Endothelial cell of umbilical vein (primary cell): ENCODE measurements at regions not wholly inside any gene's neighbourhood (a gene's known extent, or its start where the extent isn't known, plus 50 kb on each side); places are given as distances from the start of the nearest gene placed in this dataset.

Source experiments
- GATA2 ChIP-seq: IDR thresholded peaks from 2 replicates; pipeline ENCODE4 v1.7.0; 2011; ENCODE audit warnings: low read depth, mild to moderate bottlenecking, moderate library complexity, mixed read lengths, low read length; ENCODE audit not compliant: insufficient read length, insufficient read depth
- MAX ChIP-seq: IDR thresholded peaks from 2 replicates; pipeline ENCODE4 v1.6.1; 2011; ENCODE audit not compliant: insufficient read depth, insufficient read length
- POLR2A ChIP-seq: IDR thresholded peaks from 2 replicates; pipeline ENCODE4 v1.6.1; 2012; ENCODE audit warnings: low read depth, mild to moderate bottlenecking, control low read depth, low read length
- POLR2AphosphoS5 ChIP-seq: IDR thresholded peaks from 2 replicates; pipeline ENCODE4 v1.6.1; 2012; ENCODE audit warnings: low read depth, mild to moderate bottlenecking, control low read depth, low read length, moderate library complexity; ENCODE audit not compliant: insufficient read depth
- TF ChIP-seq, protein P1 (sequence below), 2 donors: IDR thresholded peaks; 1 replicate in 1 of 2; 2 replicates in 1 of 2; pipeline ENCODE4 v1.5.1; 2011; ENCODE audit warnings: low read length in 2 of 2, mild to moderate bottlenecking in 2 of 2, moderate library complexity in 2 of 2, control low read depth in 1 of 2, inconsistent platforms in 1 of 2, low read depth in 1 of 2; ENCODE audit not compliant: insufficient read depth in 1 of 2; ENCODE audit errors: extremely low read depth in 1 of 2

DNA sequence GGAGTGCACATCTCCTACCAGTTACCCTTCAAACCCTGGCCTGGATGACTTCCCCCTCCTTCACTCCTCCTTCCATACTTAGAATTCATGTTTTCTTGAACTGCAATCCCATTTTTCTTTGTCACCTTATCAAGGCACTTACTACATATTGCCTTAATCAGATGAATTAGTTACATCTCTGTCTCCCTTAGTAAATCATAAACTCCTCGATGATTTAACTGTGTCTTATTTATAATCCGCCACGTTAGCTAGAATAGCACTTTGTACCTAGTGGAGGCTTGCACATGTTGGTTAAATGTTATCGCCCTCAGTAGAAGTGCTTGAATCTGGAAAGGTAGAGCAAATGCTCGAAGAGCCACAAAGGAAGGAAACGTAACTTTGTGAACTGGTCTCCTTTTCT is 94.7 kb upstream of the RAB11FIP2 start:
- TF ChIP-seq, protein P1, sequence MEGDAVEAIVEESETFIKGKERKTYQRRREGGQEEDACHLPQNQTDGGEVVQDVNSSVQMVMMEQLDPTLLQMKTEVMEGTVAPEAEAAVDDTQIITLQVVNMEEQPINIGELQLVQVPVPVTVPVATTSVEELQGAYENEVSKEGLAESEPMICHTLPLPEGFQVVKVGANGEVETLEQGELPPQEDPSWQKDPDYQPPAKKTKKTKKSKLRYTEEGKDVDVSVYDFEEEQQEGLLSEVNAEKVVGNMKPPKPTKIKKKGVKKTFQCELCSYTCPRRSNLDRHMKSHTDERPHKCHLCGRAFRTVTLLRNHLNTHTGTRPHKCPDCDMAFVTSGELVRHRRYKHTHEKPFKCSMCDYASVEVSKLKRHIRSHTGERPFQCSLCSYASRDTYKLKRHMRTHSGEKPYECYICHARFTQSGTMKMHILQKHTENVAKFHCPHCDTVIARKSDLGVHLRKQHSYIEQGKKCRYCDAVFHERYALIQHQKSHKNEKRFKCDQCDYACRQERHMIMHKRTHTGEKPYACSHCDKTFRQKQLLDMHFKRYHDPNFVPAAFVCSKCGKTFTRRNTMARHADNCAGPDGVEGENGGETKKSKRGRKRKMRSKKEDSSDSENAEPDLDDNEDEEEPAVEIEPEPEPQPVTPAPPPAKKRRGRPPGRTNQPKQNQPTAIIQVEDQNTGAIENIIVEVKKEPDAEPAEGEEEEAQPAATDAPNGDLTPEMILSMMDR (IDR thresholded peaks at IDR 0.05; ENCODE audit: extremely low read depth in 1 of 2, insufficient read depth in 1 of 2, low read depth in 1 of 2, low read length in 2 of 2), result no peak
- no peak for TF ChIP-seq POLR2A
- TF ChIP-seq POLR2AphosphoS5, result no peak
- TF ChIP-seq MAX, result no peak
- no peak for TF ChIP-seq GATA2
